Naive B cell (primary cell): ENCODE measurements at regions not wholly inside any gene's neighbourhood (a gene's known extent, or its start where the extent isn't known, plus 50 kb on each side); places are given as distances from the start of the nearest gene placed in this dataset.

Experiments used
- ATAC-seq, 2 donors: fragments of 150-1000 bp; cut with Tn5 transposase; 2 replicates each; pipeline ENCODE4 v1.10.0; 2021; ENCODE audit warnings: low read depth in 2 of 2, mild to moderate bottlenecking in 2 of 2, moderate library complexity in 2 of 2
- DNase-seq: peaks from one replicate; pipeline ENCODE4 v3.0.0; 2022
- H3K27ac Mint-ChIP-seq, 6 donors: one replicate each; pipeline ENCODE4 v1.8.0; 2020 to 2022; ENCODE audit warnings: mild to moderate bottlenecking in 6 of 6, mixed read lengths in 6 of 6, moderate library complexity in 5 of 6, inconsistent platforms in 2 of 6
- H3K27me3 Mint-ChIP-seq, 3 donors: one replicate each; pipeline ENCODE4 v1.8.0; 2021 to 2022; ENCODE audit warnings: mixed read lengths in 3 of 3, mild to moderate bottlenecking in 1 of 3
- H3K36me3 Mint-ChIP-seq, 2 donors: one replicate each; pipeline ENCODE4 v1.8.0; 2020 to 2022; ENCODE audit warnings: mixed read lengths in 2 of 2, inconsistent platforms in 1 of 2, mild to moderate bottlenecking in 1 of 2
- H3K4me1 Mint-ChIP-seq, 3 donors: one replicate each; pipeline ENCODE4 v1.8.0; 2020 to 2022; ENCODE audit warnings: mixed read lengths in 3 of 3, inconsistent platforms in 1 of 3, mild to moderate bottlenecking in 1 of 3, moderate library complexity in 1 of 3
- H3K4me3 Mint-ChIP-seq, 8 donors: one replicate each; pipeline ENCODE4 v1.8.0; 2020 to 2022; ENCODE audit warnings: mild to moderate bottlenecking in 8 of 8, mixed read lengths in 8 of 8, moderate library complexity in 8 of 8, inconsistent platforms in 2 of 8
- H3K9me3 Mint-ChIP-seq, 7 donors: one replicate each; pipeline ENCODE4 v1.8.0; 2020 to 2022; ENCODE audit warnings: mixed read lengths in 7 of 7, mild to moderate bottlenecking in 5 of 7, inconsistent platforms in 2 of 7, moderate library complexity in 1 of 7

DNA sequence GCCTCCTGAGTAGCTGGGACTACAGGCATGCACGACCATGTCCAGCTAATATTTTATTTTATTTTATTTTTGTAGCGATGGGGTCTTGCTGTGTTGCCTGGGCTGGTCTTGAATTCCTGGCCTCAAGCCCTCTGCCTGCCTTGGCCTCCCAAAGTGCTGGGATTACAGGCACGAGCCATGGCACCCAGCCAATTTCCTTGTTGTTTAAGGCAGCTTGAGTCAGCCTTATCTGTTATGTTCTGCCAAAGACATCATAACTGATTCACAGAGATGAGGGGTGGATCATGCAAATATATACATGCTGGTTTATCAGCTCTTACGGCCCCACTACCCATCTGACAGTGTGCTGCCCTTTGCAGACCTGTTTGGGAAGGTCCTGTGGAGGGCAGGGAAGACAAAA, 826.7 kb downstream of the TYW1 start:
- H3K36me3 Mint-ChIP-seq: no peaks in the 10 kb centered on the region
- H3K9me3 Mint-ChIP-seq: peaks cover 10 to 23% (median 18%) of the 10 kb centered on the region in 7 donors
- DNase-seq: no peak
- H3K4me1 Mint-ChIP-seq: no peaks in the 10 kb centered on the region
- no peak for ATAC-seq
- H3K27me3 Mint-ChIP-seq: no peaks in the 10 kb centered on the region
- H3K4me3 Mint-ChIP-seq: no peak overlapping the region
- no peak overlapping the region for H3K27ac Mint-ChIP-seq

DNA sequence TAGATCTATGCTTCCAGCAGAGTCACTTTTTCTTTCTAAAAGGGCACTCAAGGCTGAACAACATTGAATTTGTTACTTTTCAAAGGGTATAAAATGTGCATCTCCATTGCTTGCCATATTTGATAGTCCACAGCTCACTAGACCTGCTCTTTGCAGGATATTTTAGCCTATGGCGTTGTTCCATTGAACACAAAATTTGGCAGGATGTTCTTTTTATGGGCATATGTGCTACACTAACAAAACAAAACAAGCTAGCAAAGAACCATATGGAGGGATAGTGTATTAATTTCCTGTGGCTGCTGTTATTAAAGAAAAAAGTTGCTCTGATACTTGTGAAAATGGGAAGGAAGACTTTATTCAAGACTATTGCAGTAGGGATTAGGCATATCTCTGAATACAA, 828.7 kb downstream of the TYW1 start:
- DNase-seq: no peak
- H3K36me3 Mint-ChIP-seq: no peaks in the 10 kb centered on the region
- no peaks in the 10 kb centered on the region for H3K27me3 Mint-ChIP-seq
- peaks cover 6 to 19% (median 9%) of the 10 kb centered on the region in 7 donors for H3K9me3 Mint-ChIP-seq
- H3K27ac Mint-ChIP-seq: no peak overlapping the region
- H3K4me3 Mint-ChIP-seq: no peak overlapping the region
- no peak for ATAC-seq
- no peaks in the 10 kb centered on the region for H3K4me1 Mint-ChIP-seq

DNA sequence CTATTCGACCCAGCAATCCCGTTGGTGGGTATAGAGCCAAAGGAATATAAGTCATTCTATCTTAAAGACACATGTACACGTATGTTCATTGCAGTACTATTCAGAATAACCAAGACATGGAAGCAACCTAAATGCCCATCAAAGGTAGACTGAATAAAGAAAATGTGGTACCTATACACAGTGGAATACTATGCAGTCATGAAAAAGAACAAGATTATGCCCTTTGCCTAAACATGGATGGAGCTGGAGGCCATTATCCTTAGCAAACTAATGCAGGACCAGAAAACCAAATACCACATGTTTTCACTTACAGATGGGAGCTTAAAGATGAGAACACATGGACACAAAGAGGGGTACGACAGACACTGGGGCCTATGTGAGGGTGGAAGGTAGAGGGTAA, 845.3 kb downstream of the TYW1 start:
- DNase-seq (no peak), ATAC-seq (no peak)
- no peaks in the 10 kb centered on the region for H3K27me3 Mint-ChIP-seq
- H3K27ac Mint-ChIP-seq: no peak overlapping the region
- H3K4me3 Mint-ChIP-seq: no peak overlapping the region
- no peaks in the 10 kb centered on the region for H3K36me3 Mint-ChIP-seq
- H3K4me1 Mint-ChIP-seq: no peaks in the 10 kb centered on the region
- peaks cover under 1 to 24% (median 8%) of the 10 kb centered on the region in 7 donors for H3K9me3 Mint-ChIP-seq

DNA sequence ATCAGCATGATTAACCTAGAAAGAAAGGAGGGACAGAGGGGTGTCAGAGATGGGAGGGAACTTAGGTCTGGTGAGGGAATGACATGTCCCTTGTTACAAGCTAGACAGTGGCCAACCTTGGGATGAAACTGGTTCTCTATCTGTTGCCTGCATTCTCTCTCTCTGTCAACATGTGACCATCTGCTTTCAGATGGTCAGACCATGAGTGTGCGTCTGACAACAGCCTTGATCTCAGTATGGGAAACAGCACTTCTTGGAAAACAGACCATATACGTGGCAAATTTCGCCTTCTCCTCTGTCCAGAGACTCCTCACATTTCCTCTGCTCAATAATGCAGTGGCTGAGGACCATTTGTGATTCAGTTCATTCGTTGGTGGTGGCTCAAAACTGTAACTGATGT, 845.9 kb downstream of the TYW1 start:
- Mint-ChIP-seq H3K4me1 (no peaks in the 10 kb centered on the region), H3K36me3 (no peaks in the 10 kb centered on the region)

DNA sequence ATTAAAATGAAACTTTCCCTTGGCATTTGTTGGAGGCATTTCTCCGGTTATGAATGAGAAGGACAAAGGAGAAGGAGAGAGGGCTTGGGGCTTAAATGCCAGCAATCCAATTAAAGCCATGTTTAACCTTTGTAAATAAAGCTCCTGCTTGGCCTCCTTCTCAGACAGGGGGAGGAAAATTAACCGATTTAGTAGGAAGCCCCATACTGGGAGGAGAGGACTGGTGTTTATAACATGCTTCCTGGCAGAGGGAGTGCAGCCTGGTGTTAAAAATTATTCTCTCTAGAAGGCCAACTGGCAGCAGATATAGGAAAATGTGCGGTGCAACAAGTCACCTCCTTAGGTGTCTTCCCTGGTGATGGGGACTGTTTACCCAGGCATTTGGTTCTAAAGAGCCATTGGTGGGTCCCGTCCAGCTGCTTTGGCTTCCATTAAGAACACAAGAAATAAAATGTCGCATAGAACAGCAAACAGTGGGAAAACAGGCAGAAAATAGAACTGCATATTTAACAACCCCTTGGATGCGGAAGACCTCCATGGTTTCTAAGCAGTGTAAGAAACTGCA, 846.5 kb downstream of the TYW1 start:
- no peaks in the 10 kb centered on the region for H3K36me3 Mint-ChIP-seq
- no peak overlapping the region for H3K27ac Mint-ChIP-seq
- H3K4me3 Mint-ChIP-seq: no peak overlapping the region
- H3K4me1 Mint-ChIP-seq: no peaks in the 10 kb centered on the region
- H3K27me3 Mint-ChIP-seq: no peaks in the 10 kb centered on the region
- ATAC-seq: no peak
- H3K9me3 Mint-ChIP-seq: peaks cover 0 to 24% (median 8%) of the 10 kb centered on the region in 7 donors
- no peak for DNase-seq

More for the DNA sequence above, 845.9 kb downstream of the TYW1 start:
- peaks cover 0 to 24% (median 8%) of the 10 kb centered on the region in 7 donors for H3K9me3 Mint-ChIP-seq
- H3K27ac Mint-ChIP-seq: no peak overlapping the region
- DNase-seq: no peak
- no peaks in the 10 kb centered on the region for H3K27me3 Mint-ChIP-seq
- H3K4me3 Mint-ChIP-seq: no peak overlapping the region
- ATAC-seq: no peak

DNA sequence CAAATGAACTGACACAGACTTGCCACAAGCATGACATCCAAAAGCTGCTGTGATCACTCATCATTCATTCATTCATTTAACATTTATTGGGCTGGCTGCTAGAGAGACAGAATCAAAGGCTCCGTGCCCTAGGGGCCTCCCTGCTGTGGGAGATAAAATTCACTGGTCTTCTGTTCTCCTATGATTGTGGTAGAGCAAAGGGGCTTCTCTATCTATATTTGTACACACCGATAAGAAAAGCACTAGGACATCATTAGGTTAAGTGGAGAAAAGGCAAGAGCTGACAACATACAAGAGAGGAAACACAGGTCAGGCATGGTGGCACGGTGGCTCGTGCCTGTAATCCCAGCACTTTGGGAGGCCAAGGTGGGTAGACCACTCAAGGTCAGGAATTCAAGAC, 847.0 kb downstream of the TYW1 start:
- peaks cover 0 to 24% (median 8%) of the 10 kb centered on the region in 7 donors for H3K9me3 Mint-ChIP-seq
- H3K4me3 Mint-ChIP-seq: no peak overlapping the region
- no peak overlapping the region for H3K27ac Mint-ChIP-seq
- DNase-seq (no peak), ATAC-seq (no peak)
- H3K36me3 Mint-ChIP-seq: no peaks in the 10 kb centered on the region
- no peaks in the 10 kb centered on the region for H3K27me3 Mint-ChIP-seq
- no peaks in the 10 kb centered on the region for H3K4me1 Mint-ChIP-seq

DNA sequence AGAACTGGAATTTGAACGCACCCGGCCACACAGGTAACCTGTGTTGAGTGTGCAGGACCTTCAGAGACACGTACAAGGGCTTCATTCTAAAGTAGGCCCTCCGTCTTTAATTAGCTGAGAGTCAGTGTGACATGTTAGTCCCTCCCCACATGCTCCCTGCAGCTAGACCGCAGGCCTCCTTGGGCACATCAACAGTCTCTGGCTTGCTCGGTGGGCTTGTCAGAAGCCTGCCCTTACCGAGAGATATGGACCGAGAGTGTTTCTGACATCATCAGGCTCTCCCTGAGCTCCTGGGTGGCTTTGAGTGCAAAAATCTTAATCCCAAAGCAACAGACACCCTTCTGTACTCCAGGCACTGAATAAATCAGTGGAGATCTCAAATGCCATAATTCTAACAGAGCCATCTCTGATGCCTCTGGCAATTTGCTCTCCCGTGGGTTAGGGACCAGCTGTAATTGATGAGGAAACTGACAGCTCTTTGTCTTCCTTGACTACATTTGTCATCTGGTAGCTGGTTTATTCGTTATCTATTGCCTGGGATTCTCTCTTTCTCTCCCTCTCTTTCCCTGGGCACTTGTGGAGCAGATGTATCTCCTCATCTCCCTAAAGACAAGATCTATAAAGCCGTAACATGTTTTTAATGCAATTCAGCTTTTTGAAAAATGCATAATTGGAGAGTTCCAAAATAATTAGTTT, 850.6 kb downstream of the TYW1 start:
- Mint-ChIP-seq H3K4me3 (no peak overlapping the region), H3K9me3 (peaks cover 1 to 9% (median 3%) of the 10 kb centered on the region in 7 donors), H3K27me3 (no peaks in the 10 kb centered on the region), H3K4me1 (no peaks in the 10 kb centered on the region), H3K27ac (no peak overlapping the region), H3K36me3 (no peaks in the 10 kb centered on the region)
- DNase-seq (no peak), ATAC-seq (no peak)

DNA sequence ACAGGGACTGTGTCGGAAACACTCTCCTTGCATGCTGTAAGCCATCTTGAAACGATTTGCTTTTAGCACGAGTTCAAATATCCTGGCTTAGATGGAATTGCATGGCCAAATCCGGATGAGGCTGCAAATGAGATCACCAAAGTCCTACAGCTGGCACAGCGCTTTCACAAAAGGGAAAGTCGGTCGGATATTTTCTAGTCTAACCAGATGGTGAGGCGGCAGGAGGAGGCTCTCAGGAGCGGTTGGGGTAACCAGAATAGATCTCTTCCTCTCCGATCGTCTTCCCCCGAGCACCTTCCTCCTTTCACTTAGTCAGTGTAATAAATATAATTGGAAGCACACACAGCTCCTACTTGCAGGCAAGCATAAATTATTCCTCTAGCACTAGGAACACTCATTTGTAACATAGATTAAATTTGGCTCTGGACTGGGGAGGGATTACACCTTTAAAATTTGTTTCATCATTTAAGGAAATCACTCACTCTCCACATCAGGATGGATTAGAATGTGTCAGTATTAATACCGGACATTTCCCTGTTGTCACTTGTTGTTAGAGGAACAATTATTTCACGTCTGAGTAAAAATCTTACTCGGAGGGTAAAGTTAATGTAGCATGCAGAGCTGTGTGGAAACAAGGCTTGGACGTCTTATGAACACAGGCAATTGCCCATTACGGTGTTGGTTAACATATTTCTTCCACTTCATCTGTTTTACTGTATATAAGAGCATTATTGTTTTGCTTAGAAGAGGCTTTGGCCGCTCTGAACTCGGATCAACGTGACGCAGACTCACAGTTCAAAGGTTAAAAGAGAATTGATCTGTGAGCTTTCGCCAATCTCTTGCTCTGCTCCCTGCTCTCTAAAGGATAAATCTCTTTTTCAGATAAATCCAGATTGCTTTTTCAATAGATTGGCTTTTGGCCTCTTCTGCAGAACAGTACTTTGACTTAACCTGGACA, 857.9 kb downstream of the TYW1 start:
- Mint-ChIP-seq H3K4me1 (no peaks in the 10 kb centered on the region), H3K4me3 (no peak overlapping the region), H3K36me3 (no peaks in the 10 kb centered on the region), H3K9me3 (peaks cover 5 to 20% (median 13%) of the 10 kb centered on the region in 7 donors), H3K27me3 (no peaks in the 10 kb centered on the region), H3K27ac (no peak overlapping the region)
- ATAC-seq: no peak
- no peak for DNase-seq

DNA sequence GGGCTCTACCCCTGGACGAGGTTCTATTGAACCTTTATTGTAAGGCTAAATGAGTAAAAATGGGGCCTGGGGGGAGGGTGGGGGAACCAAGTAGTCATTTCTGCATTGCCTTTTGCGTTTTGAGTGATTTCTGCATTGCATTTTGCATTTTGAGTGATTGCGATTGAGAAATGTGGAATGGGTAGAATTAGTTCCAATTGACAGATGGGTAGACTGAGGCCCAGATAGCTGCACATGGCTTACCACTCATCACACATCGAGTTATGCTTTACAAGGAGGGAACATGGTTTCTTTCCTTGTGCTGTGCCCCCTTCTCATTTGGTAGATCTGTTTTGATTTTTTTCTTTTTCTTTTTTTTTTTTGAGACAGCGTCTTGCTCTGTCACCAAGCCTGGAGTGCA, 858.7 kb downstream of the TYW1 start:
- no peak overlapping the region for H3K27ac Mint-ChIP-seq
- DNase-seq (no peak), ATAC-seq (no peak)
- H3K4me3 Mint-ChIP-seq: no peak overlapping the region
- no peaks in the 10 kb centered on the region for H3K4me1 Mint-ChIP-seq
- no peaks in the 10 kb centered on the region for H3K36me3 Mint-ChIP-seq
- H3K9me3 Mint-ChIP-seq: peaks cover 5 to 20% (median 13%) of the 10 kb centered on the region in 7 donors
- no peaks in the 10 kb centered on the region for H3K27me3 Mint-ChIP-seq

DNA sequence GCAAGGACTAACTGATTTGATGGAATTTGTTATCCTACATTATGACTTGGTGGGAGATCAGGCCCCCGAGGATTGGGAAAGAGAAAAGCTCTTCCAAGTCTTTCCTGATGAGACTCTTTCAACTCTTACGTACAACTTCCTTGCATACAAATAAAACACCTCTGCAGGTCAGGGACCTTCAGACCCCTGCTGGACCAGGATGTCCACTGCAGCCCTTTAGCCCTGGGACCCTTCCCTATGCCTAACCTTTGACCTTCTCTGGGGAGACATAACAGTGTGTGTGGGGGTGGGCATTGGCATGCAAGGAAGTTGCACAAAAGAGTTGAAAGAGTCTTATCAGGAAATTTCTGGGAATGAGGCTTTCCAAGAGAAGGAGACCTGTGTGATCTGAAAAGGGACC, 859.4 kb downstream of the TYW1 start:
- Mint-ChIP-seq H3K27ac (no peak overlapping the region), H3K4me3 (no peak overlapping the region), H3K36me3 (no peaks in the 10 kb centered on the region), H3K9me3 (peaks cover 9 to 23% (median 15%) of the 10 kb centered on the region in 7 donors), H3K27me3 (no peaks in the 10 kb centered on the region), H3K4me1 (no peaks in the 10 kb centered on the region)
- no peak for DNase-seq
- no peak for ATAC-seq

DNA sequence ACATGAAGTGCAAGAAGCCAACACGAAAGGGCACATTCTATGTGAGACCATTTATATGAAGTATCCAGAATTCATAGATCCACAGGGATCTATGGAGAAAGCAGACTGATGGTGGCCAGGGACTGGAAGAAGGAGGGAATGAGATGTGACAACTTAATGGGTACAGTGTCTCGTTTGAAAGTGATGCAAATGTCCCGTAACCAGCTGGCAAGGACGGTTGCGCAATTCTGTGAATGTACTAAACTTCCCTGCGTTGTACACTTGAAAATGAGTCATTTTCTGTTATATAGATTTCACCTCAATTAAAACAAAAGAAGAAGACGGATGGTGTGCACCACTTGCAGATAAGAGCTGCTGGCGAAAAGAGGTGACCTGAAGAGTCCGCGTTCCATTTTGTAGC, 861.1 kb downstream of the TYW1 start:
- peaks cover 0 to 6% of the 10 kb centered on the region in 2 donors for H3K36me3 Mint-ChIP-seq
- DNase-seq (no peak), ATAC-seq (no peak)
- H3K4me3 Mint-ChIP-seq: no peak overlapping the region
- H3K27me3 Mint-ChIP-seq: no peaks in the 10 kb centered on the region
- H3K9me3 Mint-ChIP-seq: peaks cover 9 to 38% (median 27%) of the 10 kb centered on the region in 7 donors
- H3K27ac Mint-ChIP-seq: no peak overlapping the region
- H3K4me1 Mint-ChIP-seq: no peaks in the 10 kb centered on the region

DNA sequence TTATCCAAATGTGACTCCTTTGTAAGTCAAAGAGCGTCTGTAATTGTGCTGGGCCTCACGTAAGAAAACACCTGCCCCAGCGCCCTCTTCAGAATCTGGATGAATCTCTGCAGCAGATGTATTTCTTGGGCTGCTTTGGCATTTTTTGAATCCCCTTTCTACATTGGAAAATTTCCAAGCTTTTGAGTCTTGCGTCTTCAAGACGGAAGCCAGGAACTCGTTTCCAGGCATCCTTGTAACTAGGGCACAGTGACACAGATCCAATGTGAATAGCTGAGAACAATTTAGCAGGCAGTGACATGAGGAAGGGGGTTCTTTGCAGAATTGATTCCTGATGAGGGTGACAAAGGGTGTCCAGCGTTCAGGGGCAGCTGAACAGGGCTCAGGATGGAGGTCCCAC, 862.3 kb downstream of the TYW1 start:
- no peaks in the 10 kb centered on the region for H3K4me1 Mint-ChIP-seq
- no peak overlapping the region for H3K4me3 Mint-ChIP-seq
- no peak overlapping the region for H3K27ac Mint-ChIP-seq
- H3K36me3 Mint-ChIP-seq: peaks cover 0 to 6% of the 10 kb centered on the region in 2 donors
- peaks cover 4 to 39% (median 28%) of the 10 kb centered on the region in 7 donors for H3K9me3 Mint-ChIP-seq
- ATAC-seq (no peak), DNase-seq (no peak)
- no peaks in the 10 kb centered on the region for H3K27me3 Mint-ChIP-seq

DNA sequence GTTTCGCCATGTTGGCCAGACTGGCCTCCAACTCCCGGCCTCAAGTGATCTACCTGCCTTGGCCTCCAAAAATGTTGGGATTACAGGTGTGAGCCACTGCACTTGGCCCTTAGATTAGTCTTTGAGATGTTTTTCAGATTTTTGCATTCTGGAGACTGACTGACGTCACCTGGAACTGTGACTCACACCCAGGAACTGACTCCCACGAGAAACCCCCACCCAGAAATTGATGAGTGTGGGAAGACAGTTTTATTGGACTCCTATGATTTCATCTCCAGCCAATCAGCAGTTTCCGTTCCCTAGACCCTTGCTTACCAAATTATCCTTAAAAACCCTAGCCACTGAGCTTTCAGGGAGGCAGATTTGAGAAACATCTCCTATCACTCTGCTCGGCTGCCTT, 867.3 kb downstream of the TYW1 start:
- Mint-ChIP-seq H3K4me3 (no peak overlapping the region), H3K9me3 (peaks cover 9 to 42% (median 38%) of the 10 kb centered on the region in 7 donors), H3K27ac (no peak overlapping the region), H3K27me3 (no peaks in the 10 kb centered on the region), H3K4me1 (no peaks in the 10 kb centered on the region), H3K36me3 (peaks cover 0 to 6% of the 10 kb centered on the region in 2 donors)
- ATAC-seq (no peak), DNase-seq (no peak)

DNA sequence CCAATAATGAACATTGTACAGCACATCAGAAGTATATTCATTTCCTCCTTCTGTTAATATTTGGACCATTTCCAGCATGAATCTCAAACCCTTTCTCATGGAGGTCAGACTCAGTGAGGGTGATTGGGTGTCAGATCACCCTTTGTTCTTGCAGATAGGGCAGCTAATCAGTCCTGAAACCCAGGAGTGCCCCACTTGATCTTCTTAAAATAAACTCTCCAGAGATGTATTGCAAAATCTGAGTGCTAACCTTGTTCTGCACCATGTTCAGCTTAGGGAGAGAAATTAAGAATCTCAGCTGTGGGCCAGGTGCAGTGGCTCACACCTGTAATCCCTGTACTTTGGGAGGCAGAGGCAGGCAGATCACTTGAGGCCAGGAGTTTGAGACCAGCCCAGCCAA, 869.4 kb downstream of the TYW1 start:
- H3K4me3 Mint-ChIP-seq: no peak overlapping the region
- peaks cover 15 to 51% (median 35%) of the 10 kb centered on the region in 7 donors for H3K9me3 Mint-ChIP-seq
- no peaks in the 10 kb centered on the region for H3K4me1 Mint-ChIP-seq
- peaks cover 0 to 6% of the 10 kb centered on the region in 2 donors for H3K36me3 Mint-ChIP-seq
- DNase-seq (no peak), ATAC-seq (no peak)
- no peaks in the 10 kb centered on the region for H3K27me3 Mint-ChIP-seq
- no peak overlapping the region for H3K27ac Mint-ChIP-seq
